Kidney tubule cell (primary cell): ENCODE measurements at regions not wholly inside any gene's neighbourhood (a gene's known extent, or its start where the extent isn't known, plus 50 kb on each side); places are given as distances from the start of the nearest gene placed in this dataset.
"Not testable (repeated sequence)": the region's sequence is repeated elsewhere in the genome, so short reads cannot be mapped to it uniquely, and the experiment has no call there.

ENCODE experiments used
- DNase-seq: peaks from one replicate; pipeline ENCODE4 v3.0.0-alpha.2; 2018; ENCODE audit warnings: low spot score

- DNase-seq: no peak
These were observed 491.2 kb downstream of the SUCLG1 start for GRCh38 chr2:83967854-83968253.

- not testable (repeated sequence) for DNase-seq
These were observed 492.1 kb downstream of the SUCLG1 start for GRCh38 chr2:83966946-83967345.

- no peak for DNase-seq
These were observed 497.6 kb downstream of the SUCLG1 start for GRCh38 chr2:83961512-83961911.

- no peak for DNase-seq
These were observed 498.7 kb downstream of the SUCLG1 start for GRCh38 chr2:83960371-83960770.

GRCh38 chr2:83959266-83959665, 499.8 kb downstream of the SUCLG1 start:
- peak; percentile 7 for DNase-seq

GRCh38 chr2:83956991-83957390, 502.1 kb downstream of the SUCLG1 start:
- no peak for DNase-seq

GRCh38 chr2:83953697-83954096, 505.4 kb downstream of the SUCLG1 start:
- no peak for DNase-seq

- no peak for DNase-seq
These were observed 507.6 kb downstream of the SUCLG1 start for GRCh38 chr2:83951378-83951947.

GRCh38 chr2:83949361-83949760, 509.7 kb downstream of the SUCLG1 start:
- DNase-seq: no peak

GRCh38 chr2:83944191-83944590, 514.9 kb downstream of the SUCLG1 start:
- DNase-seq: no peak

- DNase-seq: no peak
These were observed 515.8 kb downstream of the SUCLG1 start for GRCh38 chr2:83943265-83943664.

- no peak for DNase-seq
These were observed 517.2 kb downstream of the SUCLG1 start for GRCh38 chr2:83941886-83942285.

GRCh38 chr2:83933749-83934148, 525.3 kb downstream of the SUCLG1 start:
- DNase-seq: no peak

GRCh38 chr2:83923531-83923930, 535.5 kb downstream of the SUCLG1 start:
- DNase-seq: no peak

- DNase-seq: no peak
These were observed 542.5 kb downstream of the SUCLG1 start for GRCh38 chr2:83916559-83916958.

- DNase-seq: no peak
These were observed 543.7 kb downstream of the SUCLG1 start for GRCh38 chr2:83915381-83915780.

GRCh38 chr2:83908750-83909149, 550.3 kb downstream of the SUCLG1 start:
- no peak for DNase-seq

GRCh38 chr2:83901317-83901716, 557.8 kb downstream of the SUCLG1 start:
- DNase-seq: no peak

GRCh38 chr2:83900862-83901261, 558.2 kb downstream of the SUCLG1 start:
- peak; percentile 81 for DNase-seq

- DNase-seq: no peak
These were observed 559.8 kb downstream of the SUCLG1 start for GRCh38 chr2:83899271-83899670.

- DNase-seq: no peak
These were observed 564.1 kb downstream of the SUCLG1 start for GRCh38 chr2:83894976-83895375.

- DNase-seq: no peak
These were observed 571.3 kb downstream of the SUCLG1 start for GRCh38 chr2:83887757-83888156.

- no peak for DNase-seq
These were observed 580.0 kb downstream of the SUCLG1 start for GRCh38 chr2:83879127-83879526.

GRCh38 chr2:83877261-83877660, 581.8 kb downstream of the SUCLG1 start:
- DNase-seq: not testable (repeated sequence)
